ENCODE measurements at regions not wholly inside any gene's neighbourhood (a gene's known extent, or its start where the extent isn't known, plus 50 kb on each side); places are given as distances from the start of the nearest gene placed in this dataset.

GRCh38 chr3:148227534-148227933 is 470.2 kb upstream of the AGTR1 start:
- no peak for DNase-seq

GRCh38 chr3:148229107-148229506 is 468.6 kb upstream of the AGTR1 start:
- no peak for DNase-seq

- no peak for DNase-seq
Measured at GRCh38 chr3:148230473-148230872, 467.2 kb upstream of the AGTR1 start.

GRCh38 chr3:148232389-148232788 is 465.3 kb upstream of the AGTR1 start:
- DNase-seq, result no peak

GRCh38 chr3:148233403-148233802 is 464.3 kb upstream of the AGTR1 start:
- no peak for DNase-seq

- DNase-seq, result no peak
Measured at GRCh38 chr3:148234536-148234935, 463.2 kb upstream of the AGTR1 start.

- no peak for DNase-seq
Measured at GRCh38 chr3:148235566-148235965, 462.1 kb upstream of the AGTR1 start.

- no peak for DNase-seq
Measured at GRCh38 chr3:148238421-148238821, 459.3 kb upstream of the AGTR1 start.

- no peak for DNase-seq
Measured at GRCh38 chr3:148240351-148240750, 457.4 kb upstream of the AGTR1 start.

GRCh38 chr3:148243609-148244008 is 454.1 kb upstream of the AGTR1 start:
- DNase-seq, result no peak

- no peak for DNase-seq
Measured at GRCh38 chr3:148246291-148246923, 451.3 kb upstream of the AGTR1 start.

- DNase-seq, result no peak
Measured at GRCh38 chr3:148253713-148254112, 444.0 kb upstream of the AGTR1 start.

- DNase-seq, result no peak
Measured at GRCh38 chr3:148254402-148254801, 443.3 kb upstream of the AGTR1 start.

GRCh38 chr3:148255981-148256969 is 441.4 kb upstream of the AGTR1 start:
- DNase-seq, result no peak

- DNase-seq, result no peak
Measured at GRCh38 chr3:148262980-148263379, 434.7 kb upstream of the AGTR1 start.

GRCh38 chr3:148265841-148266240 is 431.9 kb upstream of the AGTR1 start:
- no peak for DNase-seq

- DNase-seq, result no peak
Measured at GRCh38 chr3:148266341-148266740, 431.4 kb upstream of the AGTR1 start.

GRCh38 chr3:148269816-148270215 is 427.9 kb upstream of the AGTR1 start:
- no peak for DNase-seq

- DNase-seq, result no peak
Measured at GRCh38 chr3:148280623-148281242, 417.0 kb upstream of the AGTR1 start.

GRCh38 chr3:148289159-148289558 is 408.5 kb upstream of the AGTR1 start:
- DNase-seq, result peak; percentile 7

GRCh38 chr3:148297013-148297412 is 400.7 kb upstream of the AGTR1 start:
- DNase-seq, result no peak

GRCh38 chr3:148307443-148307843 is 390.3 kb upstream of the AGTR1 start:
- no peak for DNase-seq

GRCh38 chr3:148309390-148310035 is 388.2 kb upstream of the AGTR1 start:
- no peak for DNase-seq
